Muscle of leg (tissue), 3 donors: ENCODE measurements at regions not wholly inside any gene's neighbourhood (a gene's known extent, or its start where the extent isn't known, plus 50 kb on each side); places are given as distances from the start of the nearest gene placed in this dataset.

Experiments
- DNase-seq: peaks from one replicate; pipeline ENCODE4 v3.0.0; 2013
- H3K27ac ChIP-seq: one replicate; pipeline ENCODE4 v1.5.1; 2013; ENCODE audit warnings: mild to moderate bottlenecking, low read length, control low read depth
- H3K27me3 ChIP-seq: one replicate; pipeline ENCODE4 v1.6.1; 2013; ENCODE audit warnings: low read length; ENCODE audit not compliant: control insufficient read depth, insufficient read depth
- H3K36me3 ChIP-seq: one replicate; pipeline ENCODE4 v1.6.1; 2013; ENCODE audit warnings: low read length; ENCODE audit not compliant: control insufficient read depth, insufficient read depth
- H3K4me1 ChIP-seq: one replicate; pipeline ENCODE4 v1.6.1; 2013; ENCODE audit warnings: low read length; ENCODE audit not compliant: control insufficient read depth, insufficient read depth
- H3K4me3 ChIP-seq: one replicate; pipeline ENCODE4 v1.5.1; 2013; ENCODE audit warnings: low read length, control low read depth
- H3K9me3 ChIP-seq: replicated peaks from 2 replicates; pipeline ENCODE4 v1.6.1; 2013; ENCODE audit warnings: low read depth, low read length; ENCODE audit not compliant: control insufficient read depth
- WGBS: methylation state at CpG from one replicate; pipeline ENCODE4 v1.1.5; 2013; ENCODE audit warnings: missing lambda C conversion rate; ENCODE audit not compliant: insufficient coverage; 5-methylcytosine and 5-hydroxymethylcytosine counted together

DNA sequence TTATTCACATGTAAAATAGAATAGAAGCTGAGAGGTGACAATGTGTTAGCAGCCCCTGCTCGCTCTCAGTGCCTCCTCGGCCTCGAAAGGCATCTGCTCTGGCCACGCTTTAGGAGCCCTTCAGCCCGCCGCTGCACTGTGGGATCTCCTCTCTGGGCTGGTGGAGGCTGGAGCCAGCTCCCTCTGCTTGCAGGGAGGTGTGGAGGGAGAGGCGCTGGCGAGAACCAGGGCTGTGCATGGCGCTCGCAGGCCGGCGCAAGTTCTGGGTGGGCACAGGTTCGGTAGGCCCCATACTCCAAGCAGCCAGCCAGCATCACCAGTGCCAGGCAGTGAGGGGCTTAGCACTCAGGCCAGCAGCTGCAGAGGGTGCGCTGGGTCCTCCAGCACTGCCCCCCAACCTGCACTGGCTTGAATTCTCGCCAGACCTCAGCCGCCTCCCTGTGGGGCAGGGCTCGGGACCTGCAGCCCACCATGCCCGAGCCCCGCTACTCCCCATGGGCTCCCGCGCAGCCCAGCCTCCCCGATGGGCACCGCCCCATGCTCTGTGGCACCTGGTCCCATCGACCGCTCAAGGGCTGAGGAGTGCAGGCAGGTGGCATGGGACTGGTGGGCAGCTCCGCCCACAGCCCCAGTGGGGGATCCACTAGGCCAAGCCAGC, 1346.7 kb upstream of the IGFBP7 start:
- no peak overlapping the region for H3K27ac ChIP-seq
- no peaks in the 10 kb centered on the region for H3K36me3 ChIP-seq
- H3K27me3 ChIP-seq = no peaks in the 10 kb centered on the region
- 97% methylated on average over 21 of the region's 26 CpGs for WGBS
- no peak for DNase-seq
- H3K9me3 ChIP-seq = peaks cover 2% of the 10 kb centered on the region
- H3K4me3 ChIP-seq = no peak overlapping the region
- no peaks in the 10 kb centered on the region for H3K4me1 ChIP-seq

DNA sequence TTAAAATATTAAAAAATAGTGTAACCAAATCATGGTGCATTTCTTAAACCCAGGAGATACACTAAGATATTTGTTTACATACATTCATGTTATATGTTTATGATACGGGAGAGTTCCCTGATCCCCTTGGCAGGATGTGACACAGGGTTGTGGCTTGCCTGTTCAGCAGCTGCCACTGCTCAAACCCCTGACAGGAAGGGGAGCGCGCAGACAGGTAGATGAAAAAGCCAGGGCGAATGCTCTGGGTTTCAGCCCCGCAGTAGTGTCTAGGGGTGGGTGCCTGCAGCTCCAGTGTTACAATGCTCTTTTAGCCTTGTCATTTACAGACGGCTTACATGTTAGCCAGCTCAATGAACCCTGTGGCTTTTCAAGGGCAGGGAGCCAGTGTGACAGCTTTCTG, 1343.8 kb upstream of the IGFBP7 start:
- Histone ChIP-seq H3K9me3 (peaks cover 2% of the 10 kb centered on the region), H3K36me3 (no peaks in the 10 kb centered on the region), H3K4me3 (no peak overlapping the region), H3K27me3 (no peaks in the 10 kb centered on the region), H3K27ac (no peak overlapping the region), H3K4me1 (no peaks in the 10 kb centered on the region)
- DNase-seq = no peak
- 86% methylated on average over 4 of the region's 6 CpGs for WGBS

DNA sequence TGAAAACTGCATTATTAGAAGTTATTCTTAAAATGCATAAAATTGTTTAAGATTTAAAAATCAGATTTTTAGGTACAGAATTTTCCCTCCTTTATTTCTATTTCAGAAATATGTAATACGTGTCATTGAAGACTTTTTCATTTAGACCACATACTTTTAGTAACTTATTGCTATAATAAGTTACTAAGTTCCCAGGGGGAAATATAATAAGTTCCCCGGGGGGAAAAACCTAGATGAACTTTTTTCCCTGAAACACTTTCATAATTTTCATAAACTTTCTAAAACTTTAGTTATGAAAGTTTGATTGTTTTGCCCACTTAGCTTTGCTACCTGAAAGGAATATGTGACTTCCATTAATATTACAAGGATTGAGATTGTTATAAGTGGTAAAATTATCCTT, 1341.5 kb upstream of the IGFBP7 start:
- no peak for DNase-seq
- H3K27ac ChIP-seq = no peak overlapping the region
- H3K4me1 ChIP-seq = no peaks in the 10 kb centered on the region
- no peak overlapping the region for H3K4me3 ChIP-seq
- H3K9me3 ChIP-seq = no peaks in the 10 kb centered on the region
- WGBS = no CpG with 5 or more reads among the region's 2 CpGs
- no peaks in the 10 kb centered on the region for H3K36me3 ChIP-seq
- no peaks in the 10 kb centered on the region for H3K27me3 ChIP-seq

DNA sequence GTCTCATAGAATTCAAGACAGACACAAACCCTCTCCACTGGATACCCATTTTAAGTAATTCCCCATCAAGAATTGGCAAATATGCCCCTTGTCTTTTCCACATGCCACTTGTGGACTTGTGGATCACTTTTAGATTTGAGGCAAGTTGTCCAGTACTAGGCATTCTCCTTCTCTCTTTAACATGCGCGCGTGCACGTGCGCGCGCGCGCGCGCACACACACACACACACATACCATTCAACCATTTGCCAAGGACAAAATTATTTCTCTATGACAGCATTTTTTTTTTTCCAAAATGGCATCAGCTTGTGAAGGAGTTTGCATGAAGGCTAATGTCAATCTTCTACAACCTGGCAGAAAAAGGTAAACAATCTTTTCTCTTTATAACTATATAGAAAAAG, 1325.7 kb upstream of the IGFBP7 start:
- Histone ChIP-seq H3K9me3 (peaks cover 9% of the 10 kb centered on the region), H3K36me3 (no peaks in the 10 kb centered on the region), H3K4me1 (no peaks in the 10 kb centered on the region), H3K27ac (no peak overlapping the region), H3K4me3 (no peak overlapping the region), H3K27me3 (no peaks in the 10 kb centered on the region)
- no peak for DNase-seq
- 100% methylated on average over 6 of the region's 11 CpGs for WGBS

DNA sequence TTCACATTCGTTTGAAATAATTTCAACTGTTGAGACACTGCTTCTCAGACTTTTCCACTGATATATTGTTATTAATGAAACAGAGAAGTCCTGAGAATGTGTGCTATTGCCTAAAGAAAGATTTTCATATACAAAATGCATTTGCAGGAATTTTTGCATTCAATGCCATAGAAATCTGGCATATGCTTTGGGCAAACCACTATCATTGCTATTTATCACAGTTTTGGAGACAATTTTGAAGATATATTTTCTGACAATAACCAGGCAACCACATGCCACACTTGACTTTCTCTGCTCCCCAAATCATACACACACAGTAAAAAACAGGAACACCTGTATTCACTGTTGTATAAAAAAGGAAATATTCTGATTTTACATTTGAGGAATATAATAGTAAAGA, 1303.7 kb upstream of the IGFBP7 start:
- Histone ChIP-seq H3K9me3 (no peaks in the 10 kb centered on the region), H3K27ac (no peak overlapping the region), H3K36me3 (no peaks in the 10 kb centered on the region), H3K4me3 (no peak overlapping the region), H3K4me1 (no peaks in the 10 kb centered on the region), H3K27me3 (no peaks in the 10 kb centered on the region)
- WGBS = no CpG with 5 or more reads among the region's 1 CpG
- DNase-seq = no peak

DNA sequence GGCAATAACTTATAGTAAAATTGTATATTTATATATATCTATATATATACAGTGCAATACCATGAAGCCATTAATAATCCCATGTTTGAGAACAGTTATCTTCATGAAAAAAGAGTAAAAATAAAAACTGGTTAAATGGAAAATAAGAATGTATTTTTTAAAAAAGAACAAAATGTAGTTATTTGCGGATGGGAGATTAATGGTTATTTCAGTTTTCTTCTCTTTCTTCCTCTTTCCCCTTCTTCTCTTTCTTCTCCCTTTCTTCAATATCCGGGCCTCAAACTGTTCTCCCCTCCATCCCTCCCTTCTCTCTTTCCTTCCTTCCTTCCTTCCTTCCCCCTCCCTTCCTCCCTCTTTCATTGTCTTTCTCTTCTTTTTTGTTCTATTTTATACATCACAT, 1301.7 kb upstream of the IGFBP7 start:
- no peaks in the 10 kb centered on the region for H3K36me3 ChIP-seq
- H3K4me1 ChIP-seq = no peaks in the 10 kb centered on the region
- no peak overlapping the region for H3K4me3 ChIP-seq
- no peaks in the 10 kb centered on the region for H3K27me3 ChIP-seq
- no peaks in the 10 kb centered on the region for H3K9me3 ChIP-seq
- WGBS = no CpG with 5 or more reads among the region's 2 CpGs
- no peak for DNase-seq
- no peak overlapping the region for H3K27ac ChIP-seq

DNA sequence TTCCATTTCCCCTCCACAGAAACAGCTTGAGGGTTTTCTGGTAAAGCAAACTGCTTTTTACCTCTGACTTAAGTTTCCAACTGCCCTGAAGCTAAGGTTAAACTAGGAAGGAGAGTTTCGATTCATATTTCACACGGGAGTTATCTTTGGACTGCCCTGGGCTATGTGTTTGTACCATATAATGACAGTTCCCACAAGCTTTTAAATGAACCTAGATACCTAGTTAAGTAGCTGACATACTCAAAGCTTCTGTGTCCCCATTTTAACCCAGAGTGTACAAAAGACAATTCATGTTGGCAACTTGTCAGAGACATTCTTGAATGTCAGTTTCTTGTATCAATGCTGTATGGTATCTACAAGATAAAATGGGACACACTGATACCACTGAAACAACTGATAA, 1296.6 kb upstream of the IGFBP7 start:
- no peaks in the 10 kb centered on the region for H3K27me3 ChIP-seq
- no peak overlapping the region for H3K27ac ChIP-seq
- no peaks in the 10 kb centered on the region for H3K36me3 ChIP-seq
- no peaks in the 10 kb centered on the region for H3K4me1 ChIP-seq
- no peak for DNase-seq
- 80% methylated on average over 2 of the region's 2 CpGs for WGBS
- H3K4me3 ChIP-seq = no peak overlapping the region
- H3K9me3 ChIP-seq = no peaks in the 10 kb centered on the region

DNA sequence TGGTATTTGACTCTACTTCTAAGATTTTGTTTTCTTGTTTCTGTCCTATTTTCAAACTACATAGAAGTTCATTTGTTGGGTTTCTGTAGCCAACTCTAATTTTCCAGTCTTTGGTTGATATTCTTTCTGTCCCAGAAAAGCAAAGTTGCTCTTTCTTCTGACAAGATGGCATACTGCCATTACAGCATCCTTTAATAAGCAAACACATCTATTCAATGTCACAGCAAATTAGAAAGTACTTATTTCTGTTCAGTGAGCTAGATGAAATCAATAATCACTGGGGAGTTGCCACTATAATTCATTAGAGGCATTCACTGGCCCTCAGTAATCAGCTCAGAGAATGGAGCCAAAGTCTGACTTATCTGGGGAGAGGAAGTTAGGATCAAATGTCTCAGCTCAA, 1258.0 kb upstream of the IGFBP7 start:
- no peaks in the 10 kb centered on the region for H3K36me3 ChIP-seq
- H3K27ac ChIP-seq = no peak overlapping the region
- H3K9me3 ChIP-seq = no peaks in the 10 kb centered on the region
- no peaks in the 10 kb centered on the region for H3K27me3 ChIP-seq
- no peaks in the 10 kb centered on the region for H3K4me1 ChIP-seq
- no peak overlapping the region for H3K4me3 ChIP-seq
- no peak for DNase-seq

DNA sequence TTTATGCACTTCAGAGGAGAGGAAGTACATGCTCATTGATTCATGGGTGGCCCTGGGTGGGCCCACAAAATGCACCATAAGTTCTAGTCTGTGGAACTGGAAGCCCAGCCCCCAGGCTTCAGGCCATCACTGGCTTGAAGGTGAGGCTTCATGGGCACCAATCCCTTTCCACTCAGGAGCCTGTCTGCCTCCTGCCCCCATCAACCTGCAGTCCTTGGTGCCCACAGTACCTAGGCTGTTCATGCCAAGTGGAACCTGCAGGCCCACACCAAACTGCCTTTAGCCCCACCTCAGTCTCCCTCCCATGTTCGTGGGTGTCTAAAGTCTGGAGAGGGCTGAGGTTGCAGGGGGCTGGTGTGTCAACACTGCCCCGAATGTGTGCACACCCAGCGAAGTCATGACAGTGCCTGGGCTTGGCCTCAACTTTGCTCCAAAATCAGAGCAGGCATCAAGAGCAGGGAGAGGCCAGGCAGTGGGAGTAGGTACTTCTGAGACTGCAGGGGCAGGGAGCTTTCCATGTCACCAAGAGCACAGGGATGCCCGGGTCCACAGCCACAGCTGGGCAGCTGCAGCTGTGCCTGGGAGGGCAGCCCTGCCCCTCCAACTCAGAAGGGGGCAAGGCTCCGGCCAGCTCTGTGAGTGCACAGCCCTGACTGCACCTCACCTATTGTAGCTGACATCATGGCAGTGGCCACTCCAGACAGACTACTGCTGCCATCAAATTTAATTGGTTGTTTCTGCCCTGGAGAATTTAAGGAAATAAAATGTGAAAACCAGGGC, 1250.4 kb upstream of the IGFBP7 start:
- H3K4me1 ChIP-seq = no peaks in the 10 kb centered on the region
- no peaks in the 10 kb centered on the region for H3K36me3 ChIP-seq
- H3K4me3 ChIP-seq = no peak overlapping the region
- H3K27me3 ChIP-seq = no peaks in the 10 kb centered on the region
- no peak for DNase-seq
- no peak overlapping the region for H3K27ac ChIP-seq
- peaks cover 5% of the 10 kb centered on the region for H3K9me3 ChIP-seq
- 68% methylated on average over 3 of the region's 5 CpGs for WGBS

DNA sequence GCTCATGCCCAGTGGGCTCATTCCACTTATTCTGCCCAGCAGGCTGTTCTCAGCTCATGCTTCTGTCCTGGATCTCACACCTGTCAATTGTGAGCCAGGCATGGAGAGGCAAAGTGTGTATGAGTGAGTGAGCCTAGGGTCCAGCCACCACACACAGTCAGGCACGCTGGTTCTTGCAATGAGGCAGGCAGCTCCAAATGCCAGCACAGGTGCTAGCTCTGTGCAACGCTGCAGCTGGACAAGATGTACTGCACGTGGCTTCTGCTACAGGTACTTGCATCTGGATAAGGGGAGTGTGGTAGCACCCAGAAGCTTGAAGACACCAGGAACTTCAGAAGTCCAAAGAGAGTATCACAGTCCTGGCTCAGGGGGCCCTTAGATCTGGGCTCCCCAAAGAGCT, 1249.4 kb upstream of the IGFBP7 start:
- 93% methylated on average over 3 of the region's 3 CpGs for WGBS
- no peaks in the 10 kb centered on the region for H3K4me1 ChIP-seq
- no peaks in the 10 kb centered on the region for H3K27me3 ChIP-seq
- no peaks in the 10 kb centered on the region for H3K36me3 ChIP-seq
- H3K9me3 ChIP-seq = peaks cover 5% of the 10 kb centered on the region
- no peak overlapping the region for H3K27ac ChIP-seq
- no peak overlapping the region for H3K4me3 ChIP-seq
- no peak for DNase-seq

DNA sequence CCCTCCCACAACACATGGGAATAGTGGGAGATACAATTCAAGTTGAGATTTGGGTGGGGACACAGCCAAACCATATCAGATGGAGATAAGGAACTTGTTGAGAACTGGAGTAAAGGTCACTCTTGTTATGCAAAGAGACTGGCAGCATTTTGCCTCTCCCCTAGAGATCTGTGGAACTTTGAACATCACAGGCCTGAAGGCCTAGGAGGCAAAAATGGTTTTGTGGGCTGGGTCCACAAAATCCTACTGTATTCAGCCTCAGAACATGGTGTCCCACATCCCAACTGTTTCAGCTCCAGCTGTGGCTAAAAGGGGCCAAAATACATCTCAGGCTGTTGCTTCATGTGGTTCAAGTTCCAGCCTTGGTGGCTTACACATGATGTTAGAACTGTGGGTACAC, 1247.8 kb upstream of the IGFBP7 start:
- no peak for DNase-seq
- Histone ChIP-seq H3K36me3 (no peaks in the 10 kb centered on the region), H3K4me3 (no peak overlapping the region), H3K27me3 (no peaks in the 10 kb centered on the region), H3K27ac (no peak overlapping the region), H3K4me1 (no peaks in the 10 kb centered on the region), H3K9me3 (peaks cover 5% of the 10 kb centered on the region)
